Activated CD4-positive, alpha-beta T cell treated with anti-CD3 and anti-CD28 coated beads for 36 hours (primary cell): ENCODE measurements at regions not wholly inside any gene's neighbourhood (a gene's known extent, or its start where the extent isn't known, plus 50 kb on each side); places are given as distances from the start of the nearest gene placed in this dataset.
"Not testable (repeated sequence)": the region's sequence is repeated elsewhere in the genome, so short reads cannot be mapped to it uniquely, and the experiment has no call there.

Source experiments
- ATAC-seq: fragments of 200-7000 bp; cut with Tn5 transposase; one replicate; pipeline ENCODE4 v1.10.0; 2021; ENCODE audit warnings: mild to moderate bottlenecking, moderate library complexity
- CTCF ChIA-PET: fragments of 350-600 bp; sonication (Branson Sonifier 250); formaldehyde crosslinking; loops from one replicate; lab custom pipeline; 2021; ENCODE audit warnings: antibody characterized with exemption; lab: Charles Lee
- POLR2A ChIA-PET: fragments of 350-600 bp; sonication (Branson Sonifier 250); formaldehyde crosslinking; loops from one replicate; lab custom pipeline; 2021; ENCODE audit warnings: antibody characterized with exemption, inconsistent platforms; lab: Charles Lee
- DNase-seq: peaks from one replicate; pipeline ENCODE4 v3.0.0-alpha.2; 2020
- H3K27ac Mint-ChIP-seq: one replicate; pipeline ENCODE4 v1.8.0; 2021; ENCODE audit warnings: mixed read lengths
- H3K27me3 Mint-ChIP-seq: one replicate; pipeline ENCODE4 v1.8.0; 2021; ENCODE audit warnings: mixed read lengths
- H3K36me3 Mint-ChIP-seq: one replicate; pipeline ENCODE4 v1.8.0; 2021; ENCODE audit warnings: low read depth, mixed read lengths
- H3K4me1 Mint-ChIP-seq: one replicate; pipeline ENCODE4 v1.8.0; 2021; ENCODE audit warnings: mixed read lengths
- H3K4me3 Mint-ChIP-seq: one replicate; pipeline ENCODE4 v1.8.0; 2021; ENCODE audit warnings: mild to moderate bottlenecking, moderate library complexity, mixed read lengths
- H3K9me3 Mint-ChIP-seq: one replicate; pipeline ENCODE4 v1.8.0; 2021; ENCODE audit warnings: low read depth, mixed read lengths
- intact Hi-C, 2 experiments: fragments of 100-400 bp; cut with DNase I in 1 of 2; cut with micrococcal nuclease in 1 of 2; formaldehyde crosslinking; loops; one replicate each; pipeline versions ENCODE4 v1.14.2 to v1.15.1; 2022 to 2024; cut with DNase I, micrococcal nuclease

GRCh38 chr1:221973787-221974186 lies 231.9 kb upstream of the DUSP10 start:
- DNase-seq, H3K27ac Mint-ChIP-seq, H3K9me3 Mint-ChIP-seq, H3K27me3 Mint-ChIP-seq, H3K4me1 Mint-ChIP-seq, CTCF ChIA-PET, H3K36me3 Mint-ChIP-seq, POLR2A ChIA-PET, intact Hi-C loops, ATAC-seq, H3K4me3 Mint-ChIP-seq: not testable (repeated sequence)

GRCh38 chr1:221972276-221973235 lies 230.7 kb upstream of the DUSP10 start:
- intact Hi-C loops, result no loop called here
- ATAC-seq (no peak), DNase-seq (no peak)
- Mint-ChIP-seq H3K4me1 (no peaks in the 10 kb centered on the region), H3K9me3 (no peaks in the 10 kb centered on the region), H3K36me3 (no peaks in the 10 kb centered on the region), H3K4me3 (no peak overlapping the region), H3K27ac (no peak overlapping the region), H3K27me3 (no peaks in the 10 kb centered on the region)
- ChIA-PET POLR2A (no interaction called here), CTCF (no interaction called here)

- H3K4me3 Mint-ChIP-seq, H3K27ac Mint-ChIP-seq, H3K4me1 Mint-ChIP-seq, DNase-seq, H3K27me3 Mint-ChIP-seq, intact Hi-C loops, POLR2A ChIA-PET, H3K36me3 Mint-ChIP-seq, CTCF ChIA-PET, ATAC-seq, H3K9me3 Mint-ChIP-seq: not testable (repeated sequence)
Observed at GRCh38 chr1:221971035-221971434, 229.1 kb upstream of the DUSP10 start.

GRCh38 chr1:221969298-221969858 lies 227.5 kb upstream of the DUSP10 start:
- H3K9me3 Mint-ChIP-seq, H3K4me1 Mint-ChIP-seq, POLR2A ChIA-PET, intact Hi-C loops, H3K27me3 Mint-ChIP-seq, ATAC-seq, CTCF ChIA-PET, DNase-seq, H3K27ac Mint-ChIP-seq, H3K4me3 Mint-ChIP-seq, H3K36me3 Mint-ChIP-seq: not testable (repeated sequence)

GRCh38 chr1:221967538-221967937 lies 225.6 kb upstream of the DUSP10 start:
- H3K4me3 Mint-ChIP-seq, CTCF ChIA-PET, H3K27ac Mint-ChIP-seq, DNase-seq, POLR2A ChIA-PET, H3K9me3 Mint-ChIP-seq, H3K36me3 Mint-ChIP-seq, intact Hi-C loops, H3K4me1 Mint-ChIP-seq, H3K27me3 Mint-ChIP-seq, ATAC-seq: not testable (repeated sequence)

GRCh38 chr1:221966888-221967287 lies 225.0 kb upstream of the DUSP10 start:
- CTCF ChIA-PET, intact Hi-C loops: not testable (repeated sequence)

GRCh38 chr1:221965891-221966290 lies 224.0 kb upstream of the DUSP10 start:
- POLR2A ChIA-PET, H3K9me3 Mint-ChIP-seq, H3K36me3 Mint-ChIP-seq, H3K4me3 Mint-ChIP-seq, DNase-seq, H3K27me3 Mint-ChIP-seq, ATAC-seq, H3K27ac Mint-ChIP-seq, intact Hi-C loops: not testable (repeated sequence)
- CTCF ChIA-PET, result interaction anchor here (0.6 kb wide), 1 partner anchor 224 kb away, joined by 3 read pairs; the partner anchor contains the start of gene DUSP10
- peaks cover 11% of the 10 kb centered on the region for H3K4me1 Mint-ChIP-seq

More at GRCh38 chr1:221966888-221967287, 225.0 kb upstream of the DUSP10 start:
- H3K4me3 Mint-ChIP-seq, H3K27me3 Mint-ChIP-seq, ATAC-seq, DNase-seq, POLR2A ChIA-PET, H3K36me3 Mint-ChIP-seq, H3K27ac Mint-ChIP-seq, H3K9me3 Mint-ChIP-seq, H3K4me1 Mint-ChIP-seq: not testable (repeated sequence)

GRCh38 chr1:221965252-221965651 lies 223.4 kb upstream of the DUSP10 start:
- Mint-ChIP-seq H3K4me1 (peaks cover 11% of the 10 kb centered on the region), H3K4me3 (no peak overlapping the region), H3K27me3 (no peaks in the 10 kb centered on the region), H3K36me3 (no peaks in the 10 kb centered on the region), H3K27ac (no peak overlapping the region), H3K9me3 (no peaks in the 10 kb centered on the region)
- ATAC-seq (no peak), DNase-seq (no peak)
- CTCF ChIA-PET, result interaction anchor here (0.6 kb wide), 1 partner anchor 223 kb away, joined by 3 read pairs; the partner anchor contains the start of gene DUSP10
- POLR2A ChIA-PET, result no interaction called here
- intact Hi-C loops, result no loop called here

- intact Hi-C loops, result no loop called here
- CTCF ChIA-PET, result no interaction called here
- no peaks in the 10 kb centered on the region for H3K9me3 Mint-ChIP-seq
- H3K27me3 Mint-ChIP-seq, result no peaks in the 10 kb centered on the region
- H3K36me3 Mint-ChIP-seq, result no peaks in the 10 kb centered on the region
- POLR2A ChIA-PET, result no interaction called here
- H3K4me3 Mint-ChIP-seq, result no peak overlapping the region
- ATAC-seq, result no peak
- peaks cover 11% of the 10 kb centered on the region for H3K4me1 Mint-ChIP-seq
- H3K27ac Mint-ChIP-seq, result no peak overlapping the region
- DNase-seq, result no peak
Observed at GRCh38 chr1:221963742-221964141, 221.9 kb upstream of the DUSP10 start.

GRCh38 chr1:221962385-221962784 lies 220.5 kb upstream of the DUSP10 start:
- Mint-ChIP-seq H3K4me3 (no peak overlapping the region), H3K36me3 (no peaks in the 10 kb centered on the region), H3K9me3 (no peaks in the 10 kb centered on the region), H3K4me1 (peaks cover 11% of the 10 kb centered on the region), H3K27me3 (no peaks in the 10 kb centered on the region), H3K27ac (no peak overlapping the region)
- ChIA-PET CTCF (interaction anchor here (0.6 to 1.6 kb wide), 5 partner anchors 11 to 1407 kb away, joined by 3 to 4 read pairs (median 3); no protein-coding TSS in a partner anchor), POLR2A (no interaction called here)
- ATAC-seq (no peak), DNase-seq (no peak)
- intact Hi-C loops, result no loop called here

- peaks cover 11% of the 10 kb centered on the region for H3K4me1 Mint-ChIP-seq
- H3K4me3 Mint-ChIP-seq, result no peak overlapping the region
- CTCF ChIA-PET, result interaction anchor here (0.6 to 1.6 kb wide), 6 partner anchors 10 to 1406 kb away, joined by 3 to 4 read pairs (median 3); no protein-coding TSS in a partner anchor
- POLR2A ChIA-PET, result interaction anchor here (0.5 to 0.6 kb wide), 2 partner anchors 28 to 528 kb away, joined by 3 read pairs; no protein-coding TSS in a partner anchor
- intact Hi-C loops, result no loop called here
- ATAC-seq (peak; percentile 97), DNase-seq (peak; percentile 72)
- peaks cover 1% of the 10 kb centered on the region for H3K9me3 Mint-ChIP-seq
- H3K27ac Mint-ChIP-seq, result peak overlapping the region; percentile 6
- no peaks in the 10 kb centered on the region for H3K27me3 Mint-ChIP-seq
- no peaks in the 10 kb centered on the region for H3K36me3 Mint-ChIP-seq
Observed at GRCh38 chr1:221961532-221962292, 219.8 kb upstream of the DUSP10 start.
